HEK293 (cell line): ENCODE measurements at regions not wholly inside any gene's neighbourhood (a gene's known extent, or its start where the extent isn't known, plus 50 kb on each side); places are given as distances from the start of the nearest gene placed in this dataset.

Experiments used
- EGR2 ChIP-seq: fragments of 450-650 bp; formaldehyde crosslinking; IDR thresholded peaks from 2 replicates; pipeline ENCODE4 v1.5.1; 2016; ENCODE audit warnings: low read depth, missing biosample characterization, missing genetic modification characterization
- GLIS2 ChIP-seq: fragments of 450-650 bp; formaldehyde crosslinking; IDR thresholded peaks from 2 replicates; pipeline ENCODE4 v1.5.1; 2016; ENCODE audit warnings: missing biosample characterization, missing genetic modification characterization
- HOXC10 ChIP-seq: sonication (generic); formaldehyde crosslinking; IDR thresholded peaks from 2 replicates; pipeline ENCODE4 v1.8.1; 2023; ENCODE audit warnings: mild to moderate bottlenecking, missing genetic modification reagents
- HOXD13 ChIP-seq: sonication (generic); formaldehyde crosslinking; IDR thresholded peaks from 2 replicates; pipeline ENCODE4 v1.8.0; 2022; ENCODE audit warnings: missing genetic modification reagents, borderline replicate concordance
- MZF1 ChIP-seq: fragments of 450-650 bp; formaldehyde crosslinking; IDR thresholded peaks from 2 replicates; pipeline ENCODE4 v1.5.1; 2017; ENCODE audit warnings: missing biosample characterization, missing genetic modification characterization, borderline replicate concordance
- TRIM28 ChIP-seq: IDR thresholded peaks from 2 replicates; pipeline ENCODE4 v1.6.1; 2011; ENCODE audit warnings: low read length, control low read depth, borderline replicate concordance
- ZBTB1 ChIP-seq: fragments of 450-650 bp; formaldehyde crosslinking; IDR thresholded peaks from 2 replicates; pipeline ENCODE4 v1.5.1; 2016; ENCODE audit warnings: missing biosample characterization, missing genetic modification characterization
- ZFHX2 ChIP-seq: fragments of 450-650 bp; formaldehyde crosslinking; conservative IDR thresholded peaks from 2 replicates; pipeline ENCODE4 v1.5.1; 2016; ENCODE audit warnings: missing biosample characterization, missing genetic modification characterization
- ZFP37 ChIP-seq: fragments of 450-650 bp; formaldehyde crosslinking; IDR thresholded peaks from 2 replicates; pipeline ENCODE4 v1.5.1; 2016; ENCODE audit warnings: missing biosample characterization, missing genetic modification characterization
- ZNF157 ChIP-seq: fragments of 450-650 bp; formaldehyde crosslinking; IDR thresholded peaks from 2 replicates; pipeline ENCODE4 v1.5.1; 2016; ENCODE audit warnings: missing biosample characterization, missing genetic modification characterization
- ZNF169 ChIP-seq: fragments of 450-650 bp; formaldehyde crosslinking; IDR thresholded peaks from 2 replicates; pipeline ENCODE4 v1.5.1; 2016; ENCODE audit warnings: missing biosample characterization, missing genetic modification characterization
- ZNF2 ChIP-seq: fragments of 450-650 bp; formaldehyde crosslinking; IDR thresholded peaks from 2 replicates; pipeline ENCODE4 v1.5.1; 2016; ENCODE audit warnings: missing biosample characterization, missing genetic modification characterization
- ZNF24 ChIP-seq: fragments of 450-650 bp; formaldehyde crosslinking; IDR thresholded peaks from 2 replicates; pipeline ENCODE4 v1.5.1; 2016; ENCODE audit warnings: missing biosample characterization, missing genetic modification characterization
- ZNF266 ChIP-seq: fragments of 450-650 bp; formaldehyde crosslinking; IDR thresholded peaks from 2 replicates; pipeline ENCODE4 v1.5.1; 2016; ENCODE audit warnings: missing biosample characterization, missing genetic modification characterization, low read depth
- ZNF366 ChIP-seq: fragments of 450-650 bp; formaldehyde crosslinking; conservative IDR thresholded peaks from 2 replicates; pipeline ENCODE4 v1.5.1; 2016; ENCODE audit warnings: missing biosample characterization, missing genetic modification characterization
- ZNF391 ChIP-seq: fragments of 450-650 bp; formaldehyde crosslinking; IDR thresholded peaks from 2 replicates; pipeline ENCODE4 v1.5.1; 2016; ENCODE audit warnings: low read depth, missing biosample characterization, missing genetic modification characterization, borderline replicate concordance
- ZNF398 ChIP-seq: fragments of 450-650 bp; formaldehyde crosslinking; IDR thresholded peaks from 2 replicates; pipeline ENCODE4 v1.5.1; 2017; ENCODE audit warnings: missing biosample characterization, missing genetic modification characterization
- ZNF513 ChIP-seq: fragments of 450-650 bp; IDR thresholded peaks from 2 replicates; pipeline ENCODE4 v1.5.1; 2018; ENCODE audit warnings: missing biosample characterization, missing genetic modification characterization
- ZNF560 ChIP-seq: fragments of 450-650 bp; formaldehyde crosslinking; IDR thresholded peaks from 2 replicates; pipeline ENCODE4 v1.5.1; 2017; ENCODE audit warnings: missing biosample characterization, missing genetic modification characterization, borderline replicate concordance
- ZNF561 ChIP-seq: fragments of 450-650 bp; IDR thresholded peaks from 2 replicates; pipeline ENCODE4 v1.5.1; 2018; ENCODE audit warnings: missing biosample characterization, missing genetic modification characterization, borderline replicate concordance
- ZNF571 ChIP-seq: fragments of 450-650 bp; formaldehyde crosslinking; IDR thresholded peaks from 2 replicates; pipeline ENCODE4 v1.5.0; 2017; ENCODE audit warnings: missing biosample characterization, missing genetic modification characterization
- ZNF580 ChIP-seq: fragments of 450-650 bp; formaldehyde crosslinking; IDR thresholded peaks from 2 replicates; pipeline ENCODE4 v1.5.1; 2016; ENCODE audit warnings: missing biosample characterization, missing genetic modification characterization
- ZNF596 ChIP-seq: fragments of 450-650 bp; IDR thresholded peaks from 2 replicates; pipeline ENCODE4 v1.5.0; 2018; ENCODE audit warnings: missing biosample characterization, mild to moderate bottlenecking, missing genetic modification characterization, moderate library complexity
- ZNF785 ChIP-seq: fragments of 450-650 bp; formaldehyde crosslinking; IDR thresholded peaks from 2 replicates; pipeline ENCODE4 v1.5.1; 2016; ENCODE audit warnings: missing biosample characterization, missing genetic modification characterization
- ZSCAN23 ChIP-seq: fragments of 450-650 bp; formaldehyde crosslinking; IDR thresholded peaks from 2 replicates; pipeline ENCODE4 v1.5.1; 2016; ENCODE audit warnings: missing biosample characterization, missing genetic modification characterization
- TF ChIP-seq, protein P1 (sequence below): fragments of 450-650 bp; formaldehyde crosslinking; IDR thresholded peaks from 2 replicates; pipeline ENCODE4 v1.5.1; 2016; ENCODE audit warnings: missing biosample characterization, missing genetic modification characterization
- TF ChIP-seq, protein P2 (sequence below): fragments of 450-650 bp; formaldehyde crosslinking; IDR thresholded peaks from 2 replicates; pipeline ENCODE4 v1.5.0; 2017; ENCODE audit warnings: missing biosample characterization, missing genetic modification characterization, borderline replicate concordance
- TF ChIP-seq, protein P3 (sequence below): fragments of 450-650 bp; formaldehyde crosslinking; IDR thresholded peaks from 2 replicates; pipeline ENCODE4 v1.5.1; 2016; ENCODE audit warnings: missing biosample characterization, missing genetic modification characterization

GRCh38 chr22:26894766-26895485 is 237.5 kb downstream of the MIAT start (continued):
- TF ChIP-seq, protein P1, sequence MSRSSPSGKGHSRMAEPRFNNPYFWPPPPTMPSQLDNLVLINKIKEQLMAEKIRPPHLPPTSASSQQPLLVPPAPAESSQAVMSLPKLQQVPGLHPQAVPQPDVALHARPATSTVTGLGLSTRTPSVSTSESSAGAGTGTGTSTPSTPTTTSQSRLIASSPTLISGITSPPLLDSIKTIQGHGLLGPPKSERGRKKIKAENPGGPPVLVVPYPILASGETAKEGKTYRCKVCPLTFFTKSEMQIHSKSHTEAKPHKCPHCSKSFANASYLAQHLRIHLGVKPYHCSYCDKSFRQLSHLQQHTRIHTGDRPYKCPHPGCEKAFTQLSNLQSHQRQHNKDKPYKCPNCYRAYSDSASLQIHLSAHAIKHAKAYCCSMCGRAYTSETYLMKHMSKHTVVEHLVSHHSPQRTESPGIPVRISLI (tag by site-specific recombination), result peak; percentile 62; the same call in 1 of the 2 replicates
- TF ChIP-seq ZNF571 (tag by site-specific recombination) (no peak), ZFP37 (tag by site-specific recombination) (no peak), ZSCAN23 (no peak), ZNF580 (tag by site-specific recombination) (no peak), ZBTB1 (tag by site-specific recombination) (no peak), HOXD13 (CRISPR knock-in tag) (no peak), ZNF266 (tag by site-specific recombination) (peak; percentile 6), ZNF560 (tag by site-specific recombination) (no peak), ZNF398 (tag by site-specific recombination) (peak; percentile 81), TRIM28 (no peak), ZNF24 (tag by site-specific recombination) (no peak), ZNF785 (no peak), EGR2 (no peak), MZF1 (tag by site-specific recombination) (no peak), ZNF157 (tag by site-specific recombination) (no peak), ZNF169 (tag by site-specific recombination) (no peak), ZNF596 (no peak), ZNF513 (tag by site-specific recombination) (no peak), ZFHX2 (tag by site-specific recombination) (no peak), ZNF2 (tag by site-specific recombination) (no peak), ZNF366 (peak; percentile 79), ZNF561 (no peak), ZNF391 (tag by site-specific recombination) (no peak), GLIS2 (tag by site-specific recombination) (no peak), HOXC10 (CRISPR knock-in tag) (no peak)
- TF ChIP-seq, protein P2, sequence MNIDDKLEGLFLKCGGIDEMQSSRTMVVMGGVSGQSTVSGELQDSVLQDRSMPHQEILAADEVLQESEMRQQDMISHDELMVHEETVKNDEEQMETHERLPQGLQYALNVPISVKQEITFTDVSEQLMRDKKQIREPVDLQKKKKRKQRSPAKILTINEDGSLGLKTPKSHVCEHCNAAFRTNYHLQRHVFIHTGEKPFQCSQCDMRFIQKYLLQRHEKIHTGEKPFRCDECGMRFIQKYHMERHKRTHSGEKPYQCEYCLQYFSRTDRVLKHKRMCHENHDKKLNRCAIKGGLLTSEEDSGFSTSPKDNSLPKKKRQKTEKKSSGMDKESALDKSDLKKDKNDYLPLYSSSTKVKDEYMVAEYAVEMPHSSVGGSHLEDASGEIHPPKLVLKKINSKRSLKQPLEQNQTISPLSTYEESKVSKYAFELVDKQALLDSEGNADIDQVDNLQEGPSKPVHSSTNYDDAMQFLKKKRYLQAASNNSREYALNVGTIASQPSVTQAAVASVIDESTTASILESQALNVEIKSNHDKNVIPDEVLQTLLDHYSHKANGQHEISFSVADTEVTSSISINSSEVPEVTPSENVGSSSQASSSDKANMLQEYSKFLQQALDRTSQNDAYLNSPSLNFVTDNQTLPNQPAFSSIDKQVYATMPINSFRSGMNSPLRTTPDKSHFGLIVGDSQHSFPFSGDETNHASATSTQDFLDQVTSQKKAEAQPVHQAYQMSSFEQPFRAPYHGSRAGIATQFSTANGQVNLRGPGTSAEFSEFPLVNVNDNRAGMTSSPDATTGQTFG (tag by site-specific recombination), result 0 out of 2 replicates have a peak, but pooled peaks have one; percentile 16
- TF ChIP-seq, protein P3, sequence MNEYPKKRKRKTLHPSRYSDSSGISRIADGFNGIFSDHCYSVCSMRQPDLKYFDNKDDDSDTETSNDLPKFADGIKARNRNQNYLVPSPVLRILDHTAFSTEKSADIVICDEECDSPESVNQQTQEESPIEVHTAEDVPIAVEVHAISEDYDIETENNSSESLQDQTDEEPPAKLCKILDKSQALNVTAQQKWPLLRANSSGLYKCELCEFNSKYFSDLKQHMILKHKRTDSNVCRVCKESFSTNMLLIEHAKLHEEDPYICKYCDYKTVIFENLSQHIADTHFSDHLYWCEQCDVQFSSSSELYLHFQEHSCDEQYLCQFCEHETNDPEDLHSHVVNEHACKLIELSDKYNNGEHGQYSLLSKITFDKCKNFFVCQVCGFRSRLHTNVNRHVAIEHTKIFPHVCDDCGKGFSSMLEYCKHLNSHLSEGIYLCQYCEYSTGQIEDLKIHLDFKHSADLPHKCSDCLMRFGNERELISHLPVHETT (tag by site-specific recombination), result 0 out of 2 replicates have a peak, but pooled peaks have one; percentile 19
